PFSK-1 (cell line): ENCODE measurements at regions not wholly inside any gene's neighbourhood (a gene's known extent, or its start where the extent isn't known, plus 50 kb on each side); places are given as distances from the start of the nearest gene placed in this dataset.

Experiments
- POLR2AphosphoS5 ChIP-seq: IDR thresholded peaks from 2 replicates; pipeline ENCODE4 v1.6.1; 2012; ENCODE audit warnings: low read depth, mild to moderate bottlenecking, control low read depth, low read length, moderate library complexity
- TF ChIP-seq, protein P1 (sequence below), 2 experiments: IDR thresholded peaks; 2 replicates each; pipeline versions ENCODE4 v1.6.1 to v1.8.0; 2011 to 2012; ENCODE audit warnings: low read depth in 2 of 2, low read length in 2 of 2, control low read depth in 1 of 2, inconsistent platforms in 1 of 2, mild to moderate bottlenecking in 1 of 2, moderate library complexity in 1 of 2; ENCODE audit not compliant: insufficient read depth in 1 of 2

DNA sequence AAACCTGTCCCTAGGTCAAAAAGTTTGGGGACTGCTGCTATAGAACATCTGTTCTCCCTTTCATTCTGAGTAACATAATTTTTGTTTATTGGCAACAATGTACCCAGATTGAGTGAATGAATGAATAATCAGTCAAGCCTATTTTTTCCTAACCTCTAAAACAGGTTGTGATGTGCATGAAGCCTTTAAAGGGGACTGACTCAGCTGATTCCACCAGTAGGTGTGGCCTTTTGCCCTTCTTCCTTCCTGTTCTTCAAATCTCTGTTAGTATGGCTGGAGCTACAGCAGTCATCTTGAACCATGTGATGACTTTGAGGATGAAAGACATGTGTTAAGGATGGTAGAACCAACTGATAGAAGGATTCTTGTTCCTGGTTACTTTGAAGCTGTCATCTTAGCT is 476.1 kb downstream of the NUF2 start:
- TF ChIP-seq, protein P1, sequence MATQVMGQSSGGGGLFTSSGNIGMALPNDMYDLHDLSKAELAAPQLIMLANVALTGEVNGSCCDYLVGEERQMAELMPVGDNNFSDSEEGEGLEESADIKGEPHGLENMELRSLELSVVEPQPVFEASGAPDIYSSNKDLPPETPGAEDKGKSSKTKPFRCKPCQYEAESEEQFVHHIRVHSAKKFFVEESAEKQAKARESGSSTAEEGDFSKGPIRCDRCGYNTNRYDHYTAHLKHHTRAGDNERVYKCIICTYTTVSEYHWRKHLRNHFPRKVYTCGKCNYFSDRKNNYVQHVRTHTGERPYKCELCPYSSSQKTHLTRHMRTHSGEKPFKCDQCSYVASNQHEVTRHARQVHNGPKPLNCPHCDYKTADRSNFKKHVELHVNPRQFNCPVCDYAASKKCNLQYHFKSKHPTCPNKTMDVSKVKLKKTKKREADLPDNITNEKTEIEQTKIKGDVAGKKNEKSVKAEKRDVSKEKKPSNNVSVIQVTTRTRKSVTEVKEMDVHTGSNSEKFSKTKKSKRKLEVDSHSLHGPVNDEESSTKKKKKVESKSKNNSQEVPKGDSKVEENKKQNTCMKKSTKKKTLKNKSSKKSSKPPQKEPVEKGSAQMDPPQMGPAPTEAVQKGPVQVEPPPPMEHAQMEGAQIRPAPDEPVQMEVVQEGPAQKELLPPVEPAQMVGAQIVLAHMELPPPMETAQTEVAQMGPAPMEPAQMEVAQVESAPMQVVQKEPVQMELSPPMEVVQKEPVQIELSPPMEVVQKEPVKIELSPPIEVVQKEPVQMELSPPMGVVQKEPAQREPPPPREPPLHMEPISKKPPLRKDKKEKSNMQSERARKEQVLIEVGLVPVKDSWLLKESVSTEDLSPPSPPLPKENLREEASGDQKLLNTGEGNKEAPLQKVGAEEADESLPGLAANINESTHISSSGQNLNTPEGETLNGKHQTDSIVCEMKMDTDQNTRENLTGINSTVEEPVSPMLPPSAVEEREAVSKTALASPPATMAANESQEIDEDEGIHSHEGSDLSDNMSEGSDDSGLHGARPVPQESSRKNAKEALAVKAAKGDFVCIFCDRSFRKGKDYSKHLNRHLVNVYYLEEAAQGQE (IDR thresholded peaks at IDR 0.05; ENCODE audit: insufficient read depth in 1 of 2, low read depth in 2 of 2, low read length in 2 of 2): no peak
- TF ChIP-seq POLR2AphosphoS5: no peak
